GM19397 (cell line): ENCODE measurements at regions not wholly inside any gene's neighbourhood (a gene's known extent, or its start where the extent isn't known, plus 50 kb on each side); places are given as distances from the start of the nearest gene placed in this dataset.
"Not testable (repeated sequence)": the region's sequence is repeated elsewhere in the genome, so short reads cannot be mapped to it uniquely, and the experiment has no call there.

ENCODE experiments used
- ATAC-seq: cut with Tn5 transposase; IDR thresholded peaks from one replicate; pipeline ENCODE4 v1.9.1; 2021; ENCODE audit warnings: mild to moderate bottlenecking, moderate library complexity; ENCODE audit not compliant: unreplicated experiment

- not testable (repeated sequence) for ATAC-seq
Observed at GRCh38 chr9:103237571-103238109, 242.5 kb downstream of the CYLC2 start.

DNA sequence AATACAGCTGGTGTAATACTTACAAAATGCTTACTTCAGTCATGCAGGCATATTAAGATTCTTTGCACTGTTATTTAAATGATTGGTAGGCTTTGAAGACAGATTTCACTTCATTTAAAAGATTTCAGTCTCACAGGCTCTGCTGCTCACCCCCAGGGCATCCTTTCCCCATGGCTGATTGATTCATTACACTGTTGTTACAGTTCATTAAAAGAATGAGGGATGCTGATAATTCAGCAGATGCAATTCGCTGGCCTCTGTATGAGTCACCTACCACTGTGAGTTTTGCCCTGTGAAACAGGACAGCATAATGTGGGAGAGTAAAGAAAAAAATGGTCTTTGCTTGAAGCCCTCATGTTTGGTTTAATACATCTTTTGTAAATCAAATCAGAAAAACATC is 246.9 kb downstream of the CYLC2 start:
- ATAC-seq, result no peak

GRCh38 chr9:103242486-103242885 is 247.4 kb downstream of the CYLC2 start:
- no peak for ATAC-seq

- no peak for ATAC-seq
Observed at GRCh38 chr9:103243553-103243952, 248.4 kb downstream of the CYLC2 start.

GRCh38 chr9:103245369-103245768 is 250.2 kb downstream of the CYLC2 start:
- no peak for ATAC-seq

- ATAC-seq, result no peak
Observed at GRCh38 chr9:103261951-103262350, 266.8 kb downstream of the CYLC2 start.

- no peak for ATAC-seq
Observed at GRCh38 chr9:103266064-103266463, 270.9 kb downstream of the CYLC2 start.

- no peak for ATAC-seq
Observed at GRCh38 chr9:103277240-103277639, 282.1 kb downstream of the CYLC2 start.

DNA sequence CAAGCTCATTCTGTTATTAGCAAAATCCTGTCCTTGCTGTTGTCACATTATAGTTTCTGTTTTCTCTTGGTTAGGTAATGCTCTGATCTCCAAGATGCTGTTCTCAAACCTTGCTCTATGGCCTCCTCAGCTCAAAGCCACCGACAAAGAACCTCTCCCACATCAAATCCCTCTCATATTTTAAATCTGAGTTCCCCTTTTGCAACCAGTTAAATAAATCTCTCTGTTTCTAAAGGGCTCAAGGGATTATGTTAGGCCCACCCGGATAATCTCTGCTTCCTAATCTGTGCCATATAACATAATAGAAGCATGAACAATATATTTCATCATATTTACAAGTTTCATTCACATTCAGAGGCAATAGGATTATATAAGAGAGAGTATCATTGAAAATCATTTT is 286.0 kb downstream of the CYLC2 start:
- ATAC-seq, result no peak

DNA sequence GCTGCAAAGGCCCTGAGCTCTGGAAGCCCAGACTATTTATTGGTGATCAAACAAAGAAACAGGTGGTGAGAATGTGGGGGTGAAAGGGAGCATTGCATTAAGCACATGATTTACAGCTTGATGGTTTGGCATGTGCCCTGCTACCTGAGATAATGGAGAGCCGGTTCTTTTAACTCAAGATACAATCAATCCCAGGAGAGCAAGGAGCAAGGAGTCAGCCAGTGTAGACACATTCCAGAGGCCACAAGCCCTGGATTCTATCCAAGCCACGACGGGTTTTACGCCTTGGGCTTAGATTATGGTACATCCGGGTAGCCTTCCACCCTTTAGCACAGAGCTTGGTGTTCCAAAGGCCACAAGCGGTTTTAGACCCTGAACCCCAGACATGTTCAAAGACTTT is 292.2 kb downstream of the CYLC2 start:
- ATAC-seq, result no peak

DNA sequence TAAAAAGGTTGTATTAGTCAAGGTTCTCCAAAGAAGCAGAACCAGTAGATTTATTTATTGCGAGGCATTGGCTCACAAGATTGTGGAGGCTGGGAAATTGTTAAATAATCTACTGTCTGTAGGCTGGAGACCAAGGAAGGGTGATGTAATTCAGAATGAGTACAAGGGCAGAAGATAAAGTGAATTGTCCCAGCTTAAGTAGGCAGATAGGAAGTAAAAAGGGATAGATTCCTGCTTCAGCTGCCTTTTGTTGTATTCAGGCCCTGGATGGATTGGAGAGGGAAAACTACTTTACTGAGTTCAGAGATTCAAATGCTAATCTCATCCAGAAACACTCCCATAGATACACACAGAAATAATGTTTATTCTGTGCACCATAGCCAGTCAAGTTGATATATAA is 301.1 kb downstream of the CYLC2 start:
- ATAC-seq, result no peak

DNA sequence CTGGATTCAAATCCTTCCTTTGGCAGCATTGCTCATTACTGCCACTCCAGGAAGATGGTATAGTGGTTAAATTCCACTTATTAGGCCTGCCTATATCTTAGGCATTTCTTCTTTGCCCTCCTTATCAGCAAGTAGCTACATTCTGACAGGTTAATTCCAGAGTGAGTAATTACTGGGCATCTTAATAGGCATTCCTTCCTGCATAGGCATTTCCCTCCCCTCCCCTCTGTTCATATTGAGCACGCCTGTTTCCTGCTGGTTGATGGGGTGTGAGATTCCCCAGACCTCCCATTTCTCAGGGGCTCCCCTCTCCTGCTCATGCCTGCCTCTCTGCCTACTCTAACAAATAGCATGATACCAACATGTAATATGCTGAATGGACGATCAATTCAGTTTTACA is 305.9 kb downstream of the CYLC2 start:
- ATAC-seq, result no peak

GRCh38 chr9:103304797-103305196 is 309.7 kb downstream of the CYLC2 start:
- ATAC-seq, result no peak

GRCh38 chr9:103319979-103320378 is 324.8 kb downstream of the CYLC2 start:
- ATAC-seq, result no peak

- ATAC-seq, result no peak
Observed at GRCh38 chr9:103323699-103324098, 328.6 kb downstream of the CYLC2 start.

DNA sequence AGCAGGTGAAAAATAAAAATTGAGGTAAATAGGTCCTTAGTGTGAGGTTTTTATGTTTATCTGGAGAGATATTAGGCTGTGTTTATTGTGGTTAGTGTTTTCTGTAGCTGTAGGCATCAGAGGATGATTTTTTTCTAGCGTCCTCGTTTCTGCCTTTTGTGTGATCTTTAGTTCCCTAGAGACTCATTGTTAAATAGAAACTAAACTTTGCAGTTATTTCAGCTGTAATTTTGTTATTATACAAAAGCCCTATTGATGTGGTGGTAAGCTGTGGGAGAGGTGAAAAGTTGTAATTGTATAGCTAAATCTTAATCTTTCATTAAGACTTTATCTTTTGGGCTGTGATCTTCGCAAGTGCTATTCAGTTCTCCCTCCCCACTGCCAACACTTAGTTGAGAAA is 340.3 kb downstream of the CYLC2 start:
- no peak for ATAC-seq

GRCh38 chr9:103355000-103355399 is 359.9 kb downstream of the CYLC2 start:
- no peak for ATAC-seq

DNA sequence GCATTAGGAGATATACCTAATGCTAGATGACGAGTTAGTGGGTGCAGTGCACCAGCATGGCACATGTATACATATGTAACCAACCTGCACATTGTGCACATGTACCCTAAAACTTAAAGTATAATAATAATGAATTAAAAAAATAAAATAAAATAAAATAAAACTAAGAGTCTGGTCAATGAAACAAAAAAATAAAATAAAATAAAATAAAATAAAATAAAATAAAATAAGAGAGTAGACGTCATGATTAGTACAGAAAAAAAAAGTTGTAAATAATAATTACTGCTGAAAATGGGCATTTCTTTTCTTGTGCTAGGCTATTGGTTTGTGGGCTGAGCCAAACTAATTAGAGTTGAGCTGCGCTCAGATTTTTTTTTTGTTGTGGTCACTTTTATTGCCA is 362.8 kb downstream of the CYLC2 start:
- not testable (repeated sequence) for ATAC-seq

DNA sequence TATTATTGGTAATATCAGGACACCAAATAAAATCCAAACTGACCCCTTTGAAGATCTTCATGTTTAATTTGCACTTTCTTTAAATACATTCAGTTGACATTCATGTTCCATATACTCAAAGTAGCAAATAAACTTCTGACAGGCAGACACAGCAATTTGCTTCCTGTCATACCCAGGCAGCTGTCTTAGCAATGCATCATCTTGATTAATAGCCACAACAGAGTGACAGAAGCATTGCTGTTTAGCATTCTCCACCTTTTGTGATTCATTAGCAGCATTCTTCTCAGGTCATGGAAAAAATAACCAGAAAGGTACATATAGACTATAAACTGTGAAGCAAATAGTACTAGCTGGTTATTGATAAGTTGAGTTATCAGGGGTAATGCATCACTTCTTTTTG is 366.8 kb downstream of the CYLC2 start:
- ATAC-seq, result no peak

DNA sequence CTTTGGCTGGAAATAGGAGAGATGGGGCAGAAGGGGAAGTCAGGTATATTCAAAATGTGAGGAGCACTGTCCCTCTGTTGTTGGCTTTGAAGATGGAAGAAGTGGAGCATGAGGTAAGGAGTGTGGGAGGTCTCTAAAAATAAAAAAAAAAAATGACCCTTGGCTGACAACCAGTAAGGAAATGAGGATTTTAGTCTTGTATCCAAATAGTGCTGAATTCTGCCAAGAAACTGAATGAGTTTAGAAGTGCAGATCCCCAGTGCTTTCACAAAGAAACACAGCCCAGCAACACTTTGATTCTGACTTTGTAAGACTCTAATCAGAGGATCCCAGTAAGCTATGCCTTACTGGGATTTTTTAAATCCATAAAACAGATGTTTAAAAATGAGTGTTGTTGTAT is 367.9 kb downstream of the CYLC2 start:
- no peak for ATAC-seq

DNA sequence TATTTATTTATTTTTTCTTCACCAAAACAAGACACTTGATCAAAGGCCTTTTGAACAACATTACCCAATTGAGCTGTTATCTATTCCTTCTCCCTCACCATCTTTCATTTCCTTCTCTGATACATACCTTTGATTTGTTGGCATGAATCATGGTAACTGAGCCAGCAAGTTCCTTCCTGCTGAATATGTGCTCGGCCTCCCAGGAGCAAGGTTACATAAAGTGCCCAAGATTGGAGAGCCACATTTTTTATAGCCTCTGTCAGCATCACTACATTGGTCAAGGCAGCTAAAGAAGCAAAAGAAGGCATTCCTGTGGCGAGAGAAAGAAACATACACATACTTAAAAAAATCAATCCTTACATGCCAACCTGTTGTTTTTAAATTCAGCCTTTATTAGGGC is 369.6 kb downstream of the CYLC2 start:
- ATAC-seq, result no peak

DNA sequence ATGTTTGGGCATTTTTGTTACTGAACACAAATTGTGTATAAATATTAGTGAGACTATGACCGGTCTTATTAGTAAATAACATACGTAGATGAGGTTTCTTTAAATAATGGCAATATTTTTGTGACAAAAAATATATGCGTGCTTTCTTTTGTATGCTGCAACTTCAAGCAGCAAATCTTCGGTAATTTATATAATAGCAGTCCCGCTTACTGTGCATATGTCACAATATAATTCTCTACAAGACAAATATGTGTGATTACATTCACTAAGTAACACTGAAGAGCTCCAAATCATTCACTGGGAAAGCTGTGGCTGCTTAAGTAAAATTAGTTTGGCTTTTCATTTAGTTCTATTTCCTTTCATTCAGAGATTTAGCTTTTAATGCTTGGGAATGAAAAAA is 376.0 kb downstream of the CYLC2 start:
- ATAC-seq, result no peak

GRCh38 chr9:103372828-103373227 is 377.7 kb downstream of the CYLC2 start:
- no peak for ATAC-seq

GRCh38 chr9:103377667-103378066 is 382.5 kb downstream of the CYLC2 start:
- ATAC-seq, result no peak
